ENCODE measurements at regions not wholly inside any gene's neighbourhood (a gene's known extent, or its start where the extent isn't known, plus 50 kb on each side); places are given as distances from the start of the nearest gene placed in this dataset.

DNA sequence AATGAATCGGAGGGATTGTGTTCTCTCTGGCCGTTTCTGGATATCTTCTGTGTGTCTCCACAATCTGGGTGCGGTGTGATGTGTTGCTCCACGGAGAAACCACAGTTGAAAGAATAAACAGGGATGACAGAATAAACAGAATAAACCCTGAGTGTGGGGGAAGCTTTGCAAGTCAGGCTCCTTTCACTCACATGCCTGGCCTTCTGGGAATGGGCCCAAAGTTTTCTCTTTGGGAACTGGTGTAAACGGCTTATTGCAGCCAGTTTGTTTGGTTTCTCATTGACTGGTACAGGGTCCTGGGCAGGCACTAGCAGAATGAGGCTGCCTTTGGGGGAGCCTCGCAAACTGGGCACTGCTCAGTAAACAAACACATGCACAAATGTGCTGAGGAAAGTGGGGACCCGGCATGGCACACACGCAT, 324.7 kb downstream of the DLEU7 start:
- DNase-seq (ENCODE audit: insufficient read length, low spot score), result no peak
- TF ChIP-seq POLR2A (IDR thresholded peaks at IDR 0.05; ENCODE audit: low read depth, low read length) (no peak), PAX5 (IDR thresholded peaks at IDR 0.05; ENCODE audit: insufficient read depth, low read length, severe bottlenecking) (no peak), TAF1 (IDR thresholded peaks at IDR 0.05; ENCODE audit: low read depth, low read length) (no peak), POLR2AphosphoS5 (IDR thresholded peaks at IDR 0.05; ENCODE audit: low read depth, low read length) (no peak), POU2F2 (IDR thresholded peaks at IDR 0.05; ENCODE audit: low read depth, low read length) (no peak), SPI1 (IDR thresholded peaks at IDR 0.05; ENCODE audit: low read depth, low read length) (no peak)
- FAIRE-seq, result no peak

DNA sequence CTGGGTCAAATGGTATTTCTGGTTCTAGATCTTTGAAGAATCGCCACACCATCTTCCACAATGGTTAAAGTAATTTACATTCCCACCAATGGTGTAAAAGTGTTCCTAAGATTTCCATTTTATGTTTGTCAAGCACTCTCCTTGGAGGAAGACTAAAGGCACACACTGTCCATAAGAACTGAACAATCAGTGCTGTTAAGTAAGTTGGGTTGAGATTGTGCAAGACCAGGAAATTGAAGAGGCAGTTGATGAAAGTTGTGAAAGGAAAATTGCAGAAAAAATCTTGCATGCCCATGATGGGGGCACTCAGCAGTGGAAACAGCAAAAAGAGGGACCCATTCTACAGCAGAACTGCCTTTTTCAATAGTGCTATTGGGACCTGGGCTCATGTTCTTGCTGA, 323.6 kb downstream of the DLEU7 start:
- DNase-seq (ENCODE audit: insufficient read length, low spot score) (no peak), FAIRE-seq (no peak)

DNA sequence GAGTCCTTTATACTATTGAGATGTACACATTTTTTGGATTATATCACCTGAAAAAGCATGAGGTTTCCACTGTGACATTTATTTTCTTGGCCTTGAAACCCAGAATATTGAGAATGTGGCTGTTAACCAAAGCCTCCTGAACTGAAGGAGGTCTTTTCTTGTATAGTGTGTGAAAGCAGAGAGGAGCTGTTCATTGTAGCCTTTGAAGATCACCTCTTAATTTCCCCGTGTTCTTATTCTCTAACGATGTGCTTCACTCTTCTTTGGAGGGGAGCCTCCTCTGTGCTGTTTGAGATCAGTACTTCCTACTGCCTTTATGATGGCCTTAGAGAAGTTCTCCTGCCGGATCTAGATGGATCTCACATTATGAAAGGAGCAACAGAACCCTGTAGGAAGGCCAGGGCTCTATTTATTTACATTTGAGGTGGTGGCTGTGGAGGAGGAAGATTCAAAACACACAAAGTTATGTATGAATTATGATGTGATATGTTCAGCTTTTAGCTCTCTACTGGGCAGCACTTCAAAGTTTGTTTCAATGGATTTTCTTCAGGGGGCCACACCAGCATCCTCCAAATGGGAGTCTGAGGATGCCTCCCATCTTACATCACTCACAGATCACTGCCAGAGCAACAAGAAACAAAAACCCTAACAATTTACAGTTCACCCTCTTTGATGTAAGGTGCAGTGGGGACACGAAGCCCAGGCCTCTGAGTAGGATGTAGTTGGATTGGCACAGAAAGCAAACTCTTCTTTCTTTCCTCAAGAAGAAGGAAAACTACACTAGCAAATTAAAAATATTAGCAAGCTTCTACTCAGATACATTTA, 322.3 kb downstream of the DLEU7 start:
- no peak for FAIRE-seq
- TF ChIP-seq SPI1 (IDR thresholded peaks at IDR 0.05; ENCODE audit: low read depth, low read length), result no peak
- no peak for DNase-seq (ENCODE audit: insufficient read length, low spot score)

More for the DNA sequence above, 323.6 kb downstream of the DLEU7 start:
- TF ChIP-seq POLR2A (IDR thresholded peaks at IDR 0.05; ENCODE audit: low read depth, low read length) (no peak), SPI1 (IDR thresholded peaks at IDR 0.05; ENCODE audit: low read depth, low read length) (no peak), POLR2AphosphoS5 (IDR thresholded peaks at IDR 0.05; ENCODE audit: low read depth, low read length) (no peak), TAF1 (IDR thresholded peaks at IDR 0.05; ENCODE audit: low read depth, low read length) (no peak), PAX5 (IDR thresholded peaks at IDR 0.05; ENCODE audit: insufficient read depth, low read length, severe bottlenecking) (no peak), POU2F2 (IDR thresholded peaks at IDR 0.05; ENCODE audit: low read depth, low read length) (no peak)

GRCh38 chr13:50521831-50522149, 321.7 kb downstream of the DLEU7 start:
- TF ChIP-seq POLR2AphosphoS5 (IDR thresholded peaks at IDR 0.05; ENCODE audit: low read depth, low read length), result no peak
- TF ChIP-seq SPI1 (IDR thresholded peaks at IDR 0.05; ENCODE audit: low read depth, low read length), result no peak
- no peak for TF ChIP-seq PAX5 (IDR thresholded peaks at IDR 0.05; ENCODE audit: insufficient read depth, low read length, severe bottlenecking)
- TF ChIP-seq POU2F2 (IDR thresholded peaks at IDR 0.05; ENCODE audit: low read depth, low read length), result no peak
- no peak for TF ChIP-seq TAF1 (IDR thresholded peaks at IDR 0.05; ENCODE audit: low read depth, low read length)
- FAIRE-seq (no peak), DNase-seq (ENCODE audit: insufficient read length, low spot score) (no peak)

DNA sequence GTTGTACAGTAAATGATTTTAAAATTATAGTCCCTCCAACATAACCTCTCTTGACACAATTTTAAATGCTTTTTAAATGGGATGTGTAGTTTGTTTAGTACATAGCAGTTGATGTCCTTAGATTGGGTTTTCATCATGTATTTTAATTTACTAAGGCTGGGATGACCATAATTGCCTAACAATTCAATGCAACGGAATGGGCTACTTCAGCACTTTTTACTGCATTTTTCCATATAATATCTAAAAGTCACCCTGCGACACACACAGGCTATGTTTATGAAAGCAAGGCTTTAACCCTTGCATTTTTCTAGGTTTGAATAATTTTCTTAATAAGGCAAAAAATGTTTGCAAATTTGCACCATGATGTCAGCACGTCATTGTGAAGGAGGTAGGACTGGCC, 321.0 kb downstream of the DLEU7 start:
- no peak for TF ChIP-seq POLR2A (IDR thresholded peaks at IDR 0.05; ENCODE audit: low read depth, low read length)
- no peak for TF ChIP-seq POLR2AphosphoS5 (IDR thresholded peaks at IDR 0.05; ENCODE audit: low read depth, low read length)
- TF ChIP-seq SPI1 (IDR thresholded peaks at IDR 0.05; ENCODE audit: low read depth, low read length), result no peak
- no peak for TF ChIP-seq PAX5 (IDR thresholded peaks at IDR 0.05; ENCODE audit: insufficient read depth, low read length, severe bottlenecking)
- TF ChIP-seq POU2F2 (IDR thresholded peaks at IDR 0.05; ENCODE audit: low read depth, low read length), result no peak
- no peak for TF ChIP-seq TAF1 (IDR thresholded peaks at IDR 0.05; ENCODE audit: low read depth, low read length)
- FAIRE-seq, result no peak
- no peak for DNase-seq (ENCODE audit: insufficient read length, low spot score)

DNA sequence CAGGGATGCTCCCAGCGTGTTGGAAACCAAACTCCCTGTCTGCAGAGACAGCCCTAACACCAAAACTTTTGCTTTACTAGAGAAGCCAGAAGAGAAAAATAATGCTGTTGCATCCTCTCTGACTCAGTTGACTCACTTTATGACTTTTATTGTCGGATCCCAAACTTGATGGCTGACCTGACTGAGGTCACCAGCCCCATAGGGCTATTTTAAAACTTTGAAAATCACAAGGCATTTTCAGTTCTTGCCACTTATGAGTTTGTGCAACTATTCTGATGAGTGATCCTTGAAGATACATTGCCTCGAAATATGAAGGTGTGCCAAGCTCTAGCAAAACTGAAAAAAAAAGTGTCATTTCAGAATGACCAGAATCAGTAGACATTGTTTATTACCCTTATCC, 320.2 kb downstream of the DLEU7 start:
- FAIRE-seq (no peak), DNase-seq (ENCODE audit: insufficient read length, low spot score) (no peak)
- TF ChIP-seq PAX5 (IDR thresholded peaks at IDR 0.05; ENCODE audit: insufficient read depth, low read length, severe bottlenecking) (no peak), TAF1 (IDR thresholded peaks at IDR 0.05; ENCODE audit: low read depth, low read length) (no peak)

DNA sequence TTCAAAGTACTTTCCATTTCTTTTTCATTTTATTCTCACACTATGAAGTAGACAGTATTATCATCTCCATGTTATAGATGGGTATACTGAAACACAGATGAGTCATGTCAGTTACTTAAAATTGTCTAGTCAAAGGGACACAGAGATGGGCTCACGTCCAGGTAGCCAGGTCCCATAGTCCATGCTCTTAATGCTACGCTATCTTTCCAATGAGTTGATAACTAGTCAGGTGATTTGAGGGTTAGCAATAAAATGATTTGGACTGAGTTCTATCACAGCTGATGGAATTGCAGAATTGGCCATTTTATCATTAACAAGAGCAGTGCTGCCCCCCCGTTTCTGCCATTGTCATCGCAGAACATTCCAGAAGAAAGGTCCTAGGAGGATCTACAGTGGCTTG, 318.9 kb downstream of the DLEU7 start:
- no peak for DNase-seq (ENCODE audit: insufficient read length, low spot score)
- TF ChIP-seq PAX5 (IDR thresholded peaks at IDR 0.05; ENCODE audit: insufficient read depth, low read length, severe bottlenecking) (no peak), SPI1 (IDR thresholded peaks at IDR 0.05; ENCODE audit: low read depth, low read length) (no peak), POLR2A (IDR thresholded peaks at IDR 0.05; ENCODE audit: low read depth, low read length) (no peak), POLR2AphosphoS5 (IDR thresholded peaks at IDR 0.05; ENCODE audit: low read depth, low read length) (no peak), TAF1 (IDR thresholded peaks at IDR 0.05; ENCODE audit: low read depth, low read length) (no peak)
- no peak for FAIRE-seq

GRCh38 chr13:50526661-50527071, 316.8 kb downstream of the DLEU7 start:
- FAIRE-seq (no peak), DNase-seq (ENCODE audit: insufficient read length, low spot score) (no peak)
- TF ChIP-seq PAX5 (IDR thresholded peaks at IDR 0.05; ENCODE audit: insufficient read depth, low read length, severe bottlenecking) (no peak), TAF1 (IDR thresholded peaks at IDR 0.05; ENCODE audit: low read depth, low read length) (no peak), POLR2A (IDR thresholded peaks at IDR 0.05; ENCODE audit: low read depth, low read length) (no peak), SPI1 (IDR thresholded peaks at IDR 0.05; ENCODE audit: low read depth, low read length) (no peak)

DNA sequence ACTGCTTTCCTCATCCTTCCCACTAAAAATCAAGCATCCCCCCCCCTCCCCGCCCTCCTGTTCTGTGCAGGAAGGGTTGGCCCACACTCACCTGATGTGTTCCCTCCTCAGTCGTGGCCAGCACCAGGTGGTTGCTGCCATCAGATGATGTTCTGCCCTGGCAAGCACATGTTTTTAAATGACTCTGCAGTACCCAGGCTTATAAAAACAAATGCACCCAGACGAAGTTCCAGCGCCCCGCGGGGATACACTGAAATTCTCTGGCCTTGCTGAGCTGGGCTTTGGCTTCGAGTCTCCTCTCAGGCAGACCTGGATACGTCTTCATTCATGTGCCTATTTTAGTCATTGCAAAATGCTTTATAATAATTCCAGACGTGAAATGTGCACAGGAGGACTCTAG, 316.3 kb downstream of the DLEU7 start:
- DNase-seq (ENCODE audit: insufficient read length, low spot score) (no peak), FAIRE-seq (no peak)
- TF ChIP-seq POU2F2 (IDR thresholded peaks at IDR 0.05; ENCODE audit: low read depth, low read length), result no peak

DNA sequence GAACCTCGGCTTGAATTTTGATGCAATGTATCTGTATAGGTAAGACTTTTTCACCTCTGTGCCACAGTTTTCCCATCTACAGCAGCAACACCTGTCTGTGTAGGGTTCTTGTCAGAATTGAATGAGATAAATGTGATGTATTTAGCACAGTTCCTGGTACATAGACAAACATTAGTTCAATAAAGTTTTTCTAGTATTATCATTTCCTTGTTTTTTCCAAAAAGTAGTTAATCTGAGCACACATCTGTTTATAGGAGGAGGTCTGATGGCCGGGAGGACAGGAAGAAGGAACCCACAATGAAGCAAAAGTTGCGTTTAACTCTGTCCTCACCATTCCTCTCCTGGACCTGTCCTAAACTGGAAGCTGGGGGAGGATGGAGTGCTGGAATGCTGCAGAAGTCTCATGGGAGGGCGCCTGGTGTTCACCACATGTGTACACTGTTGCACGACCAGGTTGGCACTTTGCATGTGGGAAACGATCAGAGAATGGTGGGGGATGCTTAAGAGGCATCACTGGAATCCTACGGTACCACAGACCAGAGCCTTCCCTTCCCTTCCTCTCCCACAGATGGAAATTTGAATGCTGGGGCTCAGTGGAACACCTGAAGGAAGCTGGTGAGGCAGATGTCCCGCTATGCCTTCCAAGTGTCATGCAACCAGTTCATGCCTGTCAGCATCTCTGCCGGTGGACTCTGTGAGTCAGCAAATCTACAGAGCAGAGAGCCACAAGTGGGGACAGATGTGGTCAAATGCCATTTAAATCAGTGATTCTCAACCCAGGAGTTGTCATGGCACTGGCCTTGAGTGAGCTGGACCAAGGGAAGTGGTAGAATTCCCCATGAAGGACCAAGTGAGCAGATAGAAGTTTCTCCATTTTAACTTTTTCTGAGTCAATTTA, 315.6 kb downstream of the DLEU7 start:
- TF ChIP-seq POLR2AphosphoS5 (IDR thresholded peaks at IDR 0.05; ENCODE audit: low read depth, low read length), result no peak
- no peak for TF ChIP-seq POLR2A (IDR thresholded peaks at IDR 0.05; ENCODE audit: low read depth, low read length)
- TF ChIP-seq PAX5 (IDR thresholded peaks at IDR 0.05; ENCODE audit: insufficient read depth, low read length, severe bottlenecking), result no peak

More for the DNA sequence above, 315.6 kb downstream of the DLEU7 start:
- DNase-seq (ENCODE audit: insufficient read length, low spot score) (no peak), FAIRE-seq (no peak)

All from GM12891 (cell line).